ENCODE measurements at regions not wholly inside any gene's neighbourhood (a gene's known extent, or its start where the extent isn't known, plus 50 kb on each side); places are given as distances from the start of the nearest gene placed in this dataset.

DNA sequence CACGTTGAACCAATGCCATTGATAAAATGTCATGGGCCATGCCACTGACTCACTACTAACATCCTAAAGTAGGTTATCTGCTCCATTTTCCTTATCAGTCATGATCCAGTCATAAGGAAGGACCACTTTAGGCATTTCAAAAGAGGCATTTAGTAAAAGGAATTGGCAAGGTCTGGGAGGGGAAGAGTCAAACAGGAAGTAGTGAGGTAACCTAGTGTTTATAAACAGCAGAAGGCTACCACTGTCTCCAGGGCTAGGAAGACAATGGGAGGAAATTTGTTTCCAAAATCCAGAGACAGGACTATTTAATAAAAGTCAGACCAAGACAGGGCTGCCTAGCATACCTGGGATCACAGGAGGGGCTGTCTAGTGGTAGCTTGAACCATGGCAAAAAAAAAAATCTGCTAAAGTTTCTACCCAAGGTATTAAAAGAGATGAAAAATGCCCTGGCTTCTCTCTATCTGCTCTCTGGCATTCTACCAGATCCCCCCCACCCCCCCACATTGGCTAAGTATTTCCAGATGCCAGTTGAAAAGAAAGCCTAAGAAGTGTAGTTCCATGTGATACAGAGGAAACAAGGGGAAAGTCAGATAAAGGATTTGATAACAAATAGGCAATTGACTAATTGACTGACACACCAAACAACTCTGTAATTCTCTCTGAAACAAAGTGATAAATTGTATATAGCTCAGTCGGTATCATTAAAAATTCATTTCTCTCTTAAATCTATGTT, 50.4 kb upstream of the C11orf87 start:
- no peak for DNase-seq

Data from T-helper 2 cell (primary cell).